GM19351 (cell line): ENCODE measurements at regions not wholly inside any gene's neighbourhood (a gene's known extent, or its start where the extent isn't known, plus 50 kb on each side); places are given as distances from the start of the nearest gene placed in this dataset.
"Not testable (repeated sequence)": the region's sequence is repeated elsewhere in the genome, so short reads cannot be mapped to it uniquely, and the experiment has no call there.

Experiments
- ATAC-seq: cut with Tn5 transposase; IDR thresholded peaks from one replicate; pipeline ENCODE4 v1.9.1; 2021; ENCODE audit warnings: mild to moderate bottlenecking, moderate library complexity; ENCODE audit not compliant: unreplicated experiment

DNA sequence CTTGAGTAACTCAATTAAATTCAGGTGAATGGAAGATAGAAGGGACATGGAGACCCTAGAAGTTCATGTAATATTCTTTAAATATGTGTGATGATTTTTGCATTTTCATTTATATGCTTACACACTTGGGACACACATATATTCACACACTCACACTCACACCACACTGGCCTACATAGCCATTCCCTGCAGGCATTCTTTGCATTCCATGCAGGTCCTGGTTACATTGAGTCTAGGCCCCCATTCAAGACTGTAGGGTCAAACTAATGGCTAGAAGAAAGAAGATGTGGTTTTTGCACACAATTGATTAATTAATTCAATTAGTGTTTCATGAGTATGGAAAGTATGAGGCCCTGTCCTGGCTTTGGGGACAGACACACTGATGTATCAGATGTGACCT, 249.4 kb downstream of the HNMT start:
- ATAC-seq = no peak

DNA sequence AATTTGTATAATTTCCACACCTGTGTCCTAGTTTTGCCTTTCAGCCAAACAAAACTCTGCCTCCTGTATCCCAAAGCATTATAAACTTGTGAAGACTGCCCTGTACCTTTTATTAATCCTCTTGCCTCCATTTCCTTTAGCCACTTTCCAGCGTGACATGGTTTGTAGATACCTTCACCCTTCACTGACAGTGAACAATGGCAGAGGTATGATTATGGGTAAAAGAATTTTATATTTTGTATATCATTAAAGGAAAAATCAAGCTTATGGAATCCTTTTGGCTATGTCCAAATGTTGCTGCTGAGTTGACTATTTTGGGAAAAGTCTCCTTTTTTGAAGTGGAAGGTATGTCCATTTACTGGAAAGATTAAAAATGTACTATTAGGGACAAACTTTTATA, 251.7 kb downstream of the HNMT start:
- ATAC-seq = no peak

DNA sequence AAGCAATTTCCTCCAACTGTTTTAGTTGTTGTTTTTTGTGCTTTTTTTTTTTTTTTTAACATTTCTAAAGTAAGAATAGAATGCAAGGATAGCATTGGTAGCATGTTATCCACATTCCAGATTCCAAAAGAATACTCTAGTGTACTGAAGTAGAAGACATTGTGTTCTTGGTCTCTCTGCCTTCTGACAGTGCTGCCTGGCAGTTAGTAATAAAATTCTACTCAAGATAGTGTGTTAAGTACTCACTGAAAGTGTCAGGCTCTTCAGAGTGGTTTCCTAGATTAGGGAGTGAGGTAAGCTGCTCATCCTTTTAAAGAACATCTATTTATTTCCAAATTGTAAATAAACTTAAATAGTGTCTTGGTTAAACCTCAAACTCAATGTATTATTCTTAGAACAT, 253.7 kb downstream of the HNMT start:
- no peak for ATAC-seq

DNA sequence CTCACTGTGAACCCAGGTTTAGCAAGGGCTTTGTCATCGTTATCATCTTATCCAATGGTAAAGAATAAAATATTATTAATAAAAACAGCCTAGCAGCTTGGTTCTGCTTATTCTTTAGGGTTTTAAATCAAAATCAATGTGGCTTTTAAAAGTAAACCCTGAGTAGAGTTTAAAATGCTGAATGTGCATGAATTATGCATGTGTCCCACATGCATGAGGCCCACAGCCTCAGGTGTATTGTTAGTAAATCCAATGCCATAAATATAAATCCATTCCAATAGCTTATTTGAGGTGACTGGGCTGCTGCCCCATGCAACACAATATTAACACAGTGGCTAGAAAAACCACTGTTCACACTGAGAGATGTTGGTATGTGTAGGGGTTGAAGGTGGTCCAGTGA, 254.1 kb downstream of the HNMT start:
- ATAC-seq = no peak

- ATAC-seq = no peak
Measured at GRCh38 chr2:138219961-138220360, 255.7 kb downstream of the HNMT start.

DNA sequence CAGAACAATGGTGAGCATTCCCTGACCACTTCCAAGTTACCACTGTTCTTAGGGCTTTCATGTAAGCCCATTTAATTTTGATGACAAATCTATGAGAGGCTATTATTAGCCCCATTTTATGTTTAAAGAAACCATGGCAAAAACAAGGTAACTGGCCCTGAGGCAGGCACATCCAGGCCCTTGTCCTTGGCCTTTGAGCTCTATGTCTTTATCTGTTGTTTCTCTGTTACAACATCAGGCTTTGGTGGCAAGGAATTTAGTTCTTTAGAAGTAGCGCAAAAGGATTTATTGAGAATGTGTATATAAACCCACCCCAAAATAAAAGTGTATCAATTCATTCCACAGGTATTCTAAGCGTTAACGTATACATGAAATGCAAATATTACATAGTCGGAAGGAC, 257.1 kb downstream of the HNMT start:
- ATAC-seq = no peak

- ATAC-seq = no peak
Measured at GRCh38 chr2:138223319-138223718, 259.0 kb downstream of the HNMT start.

GRCh38 chr2:138227195-138227594, 262.9 kb downstream of the HNMT start:
- ATAC-seq = no peak

GRCh38 chr2:138228101-138228500, 263.8 kb downstream of the HNMT start:
- ATAC-seq = no peak

DNA sequence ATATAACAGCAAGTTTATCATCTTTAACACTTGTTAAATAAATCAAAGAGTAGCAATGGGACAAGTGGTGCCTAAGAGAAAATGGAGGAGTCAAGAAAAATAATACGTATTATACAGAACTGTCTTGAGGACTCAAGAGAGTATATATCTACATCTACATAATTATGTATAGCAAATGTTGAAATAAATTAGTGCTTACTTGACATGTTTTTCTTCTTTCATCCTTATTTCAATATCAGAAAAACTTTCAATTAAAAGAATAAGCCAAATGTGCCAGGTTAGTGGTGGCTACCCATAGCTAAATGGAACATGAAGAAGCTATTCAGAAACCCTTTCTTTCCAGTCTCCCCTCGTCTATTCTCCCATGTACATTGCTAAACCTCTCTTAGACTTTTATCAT, 267.3 kb upstream of the SPOPL start:
- ATAC-seq = no peak

DNA sequence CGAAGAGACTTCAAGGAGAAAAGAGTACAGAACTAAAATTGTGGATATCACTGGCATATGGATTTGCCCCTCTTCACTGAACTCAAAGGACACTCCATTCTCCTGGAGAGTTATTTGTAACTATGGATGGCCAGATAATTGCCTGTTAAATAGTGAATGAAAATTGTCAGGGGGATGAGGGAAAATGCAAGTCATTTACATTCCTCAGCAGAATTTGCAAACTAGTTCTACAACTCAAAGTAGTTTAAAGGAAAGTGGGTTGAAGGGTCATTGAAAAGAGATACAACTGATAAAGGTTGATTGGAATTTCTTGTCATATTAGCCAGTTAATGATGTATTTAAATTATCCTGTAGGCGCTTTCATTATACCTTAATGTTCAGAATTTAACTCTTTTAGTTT, 266.5 kb upstream of the SPOPL start:
- no peak for ATAC-seq

DNA sequence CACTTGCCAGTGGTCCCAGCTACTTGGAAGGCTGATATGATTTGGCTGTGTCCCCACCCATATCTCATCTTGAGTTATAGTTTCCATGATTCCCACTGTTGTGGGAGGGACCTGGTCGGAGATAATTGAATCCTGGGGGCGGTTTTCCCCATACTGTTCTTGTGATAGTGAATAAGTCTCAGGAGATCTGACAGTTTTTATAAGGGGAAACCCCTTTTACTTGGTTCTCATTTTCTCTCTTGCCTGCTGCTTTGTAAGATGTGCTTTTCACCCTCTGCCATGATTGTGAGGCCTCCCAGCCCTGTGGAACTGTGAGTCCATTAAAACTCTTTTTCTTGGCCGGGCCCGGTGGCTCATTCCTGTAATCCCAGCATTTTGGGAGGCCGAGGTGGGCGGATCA, 265.4 kb upstream of the SPOPL start:
- ATAC-seq = no peak

DNA sequence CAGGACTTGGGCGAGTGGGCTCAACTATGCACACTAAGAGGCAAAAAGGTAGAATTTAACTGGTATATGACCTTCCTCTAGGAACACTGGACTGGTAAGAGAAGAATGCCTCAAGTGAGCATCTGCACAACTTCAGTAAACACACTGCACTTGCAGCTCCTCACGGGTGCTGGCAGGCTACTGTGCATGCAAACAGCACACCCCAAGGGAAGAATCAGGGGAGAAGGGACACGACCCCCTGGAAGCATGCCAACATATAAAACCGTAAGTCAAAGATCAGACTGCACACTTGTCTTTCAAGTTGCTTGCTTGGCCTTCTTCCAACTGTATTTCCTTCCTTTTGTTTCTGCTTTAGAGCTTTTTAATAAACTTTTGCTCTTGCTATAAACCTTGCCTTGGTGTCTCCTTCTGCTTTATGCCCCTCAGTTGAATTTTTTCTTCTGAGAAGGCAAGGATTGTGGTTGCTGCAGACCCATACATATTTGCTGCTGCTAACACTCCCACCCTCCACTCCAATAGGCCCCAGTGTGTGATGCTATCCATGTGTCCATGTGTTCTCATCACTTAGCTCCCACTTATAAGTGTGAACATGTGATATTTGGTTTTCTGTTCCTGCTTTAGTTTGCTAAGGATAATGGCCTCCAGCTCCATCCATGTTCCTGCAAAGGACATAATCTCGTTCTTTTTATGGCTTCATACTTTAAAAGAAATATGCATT, 263.7 kb upstream of the SPOPL start:
- no peak for ATAC-seq

DNA sequence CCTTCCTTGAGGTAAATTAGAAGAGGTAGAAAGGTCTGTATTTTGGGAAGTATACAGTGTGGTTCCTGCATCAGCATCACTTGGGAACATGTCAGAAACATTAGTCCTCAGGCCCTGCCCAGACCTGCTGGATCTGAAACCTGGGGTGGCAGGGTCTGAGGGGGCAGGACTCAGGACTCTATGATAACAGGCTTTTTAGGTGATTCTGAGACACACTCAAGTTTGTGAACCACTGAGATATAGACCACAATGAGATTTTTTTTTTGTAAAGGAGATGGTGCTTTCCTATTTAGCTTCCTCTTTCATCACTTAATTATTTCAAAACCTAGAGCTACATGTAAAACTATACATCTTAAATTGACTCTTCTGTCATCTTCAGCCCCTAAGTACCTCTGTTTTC, 262.7 kb upstream of the SPOPL start:
- ATAC-seq = peak; percentile 67

- no peak for ATAC-seq
Measured at GRCh38 chr2:138239902-138240491, 261.6 kb upstream of the SPOPL start.

- no peak for ATAC-seq
Measured at GRCh38 chr2:138243372-138243771, 258.2 kb upstream of the SPOPL start.

DNA sequence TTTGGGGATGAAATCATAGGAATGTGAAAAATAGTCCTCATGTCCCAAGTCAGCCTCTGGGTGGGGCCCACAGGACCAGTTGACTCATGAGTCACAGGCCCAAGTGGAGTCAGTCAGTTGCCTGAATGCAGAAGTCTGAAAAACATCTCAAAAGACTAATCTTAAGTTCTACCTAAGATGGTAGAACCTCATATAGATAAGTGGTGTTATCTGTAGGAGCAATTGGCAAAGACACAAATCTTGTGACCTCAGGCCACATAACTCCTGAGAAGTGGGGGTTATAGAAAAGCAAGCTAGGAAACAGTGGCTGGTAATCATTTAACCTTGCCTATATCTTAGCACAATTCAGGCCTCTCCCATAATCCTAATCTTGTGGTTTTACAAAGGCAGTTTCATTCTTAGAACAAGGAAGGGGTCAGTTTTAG, 257.1 kb upstream of the SPOPL start:
- no peak for ATAC-seq

DNA sequence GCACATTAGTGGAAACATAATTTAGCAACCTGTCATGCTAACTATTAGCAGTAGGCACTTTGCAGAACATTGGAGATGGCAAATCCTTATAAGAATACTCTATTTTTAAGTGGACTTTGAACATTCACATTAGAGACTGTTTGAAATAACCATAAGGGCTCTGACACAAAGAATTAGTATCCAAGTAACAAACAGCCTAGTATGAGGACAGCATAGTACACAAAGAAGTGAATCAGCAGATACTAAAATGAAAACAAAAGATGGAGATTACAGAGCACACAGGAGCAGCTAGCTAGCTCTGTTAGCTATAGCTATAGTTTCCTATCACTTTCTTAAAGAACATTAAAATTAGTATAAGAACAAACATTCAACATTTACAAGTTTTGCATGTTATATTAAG, 256.3 kb upstream of the SPOPL start:
- no peak for ATAC-seq

DNA sequence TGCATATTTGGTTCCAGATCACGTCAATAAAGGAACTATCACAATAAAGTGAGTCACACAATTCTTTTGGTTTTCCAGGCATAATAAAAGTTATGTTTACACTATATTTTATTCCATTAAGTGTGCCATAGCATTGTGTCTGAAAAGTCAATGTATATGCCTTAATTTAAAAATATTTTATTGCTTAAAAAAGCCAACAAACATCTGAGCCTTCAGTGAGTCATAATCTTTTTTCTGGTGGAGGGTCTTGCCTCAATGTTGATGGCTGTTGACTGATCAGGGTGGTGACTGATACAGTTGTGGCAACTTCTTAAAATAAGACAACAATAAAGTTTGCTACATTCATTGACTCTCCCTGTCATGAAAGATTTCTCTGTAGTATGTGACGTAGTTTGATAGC, 254.3 kb upstream of the SPOPL start:
- no peak for ATAC-seq

- ATAC-seq = no peak
Measured at GRCh38 chr2:138249207-138249606, 252.4 kb upstream of the SPOPL start.

- not testable (repeated sequence) for ATAC-seq
Measured at GRCh38 chr2:138250843-138251320, 250.7 kb upstream of the SPOPL start.

DNA sequence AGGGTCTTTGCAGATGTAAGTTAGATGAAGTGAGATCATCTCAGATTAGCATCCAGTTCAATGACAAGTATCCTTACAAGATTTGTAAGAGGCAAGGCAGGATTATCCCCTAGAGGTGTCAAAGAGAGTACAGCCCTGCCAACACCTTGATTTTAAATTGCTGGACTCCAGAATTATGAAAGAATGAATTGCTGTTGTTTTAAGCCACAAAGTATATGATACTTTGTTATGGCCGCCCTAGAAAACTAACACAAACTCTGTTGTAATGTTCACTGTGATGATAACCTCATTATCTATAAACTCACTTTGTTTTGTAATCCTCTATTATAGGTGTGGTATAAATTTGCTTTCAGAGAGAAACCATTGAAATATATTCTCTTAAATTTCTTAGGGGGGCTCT, 249.0 kb upstream of the SPOPL start:
- ATAC-seq = no peak

- ATAC-seq = no peak
Measured at GRCh38 chr2:138255670-138256069, 245.9 kb upstream of the SPOPL start.
